Astrocyte (in vitro differentiated cells and primary cell): ENCODE measurements at regions not wholly inside any gene's neighbourhood (a gene's known extent, or its start where the extent isn't known, plus 50 kb on each side); places are given as distances from the start of the nearest gene placed in this dataset.
A peak's percentile ranks its signal among the peaks of the same experiment; 100 is the strongest.

ENCODE experiments used
- DNase-seq: peaks from one replicate; pipeline ENCODE4 v3.0.0-alpha.2; 2010; ENCODE audit warnings: low read depth
- FAIRE-seq: peaks from 2 replicates; lab custom pipeline; 2011; peaks lifted over from hg19 to GRCh38; lab: Jason Lieb, UNC
- H2AFZ ChIP-seq: 2 replicates; pipeline ENCODE4 v1.6.0; 2012; ENCODE audit warnings: low read depth, low read length, inconsistent platforms
- H3K27ac ChIP-seq: 2 replicates; pipeline ENCODE4 v1.5.1; 2011; ENCODE audit warnings: low read depth, low read length, inconsistent platforms
- H3K27me3 ChIP-seq: 2 replicates; pipeline ENCODE4 v1.6.0; 2011; ENCODE audit warnings: low read length, inconsistent platforms; ENCODE audit not compliant: insufficient read depth
- H3K36me3 ChIP-seq: 2 replicates; pipeline ENCODE4 v1.5.1; 2011; ENCODE audit warnings: low read length, inconsistent platforms; ENCODE audit not compliant: insufficient read depth
- H3K4me1 ChIP-seq: 2 replicates; pipeline ENCODE4 v1.5.1; 2011; ENCODE audit warnings: low read length, inconsistent platforms; ENCODE audit not compliant: insufficient read depth
- H3K4me2 ChIP-seq: 2 replicates; pipeline ENCODE4 v1.6.0; 2012; ENCODE audit warnings: low read length, inconsistent platforms
- H3K4me3 ChIP-seq: 2 replicates; pipeline ENCODE4 v1.5.1; 2011; ENCODE audit warnings: low read depth, mild to moderate bottlenecking, low read length, inconsistent platforms; ENCODE audit not compliant: insufficient read depth
- H3K79me2 ChIP-seq: 2 replicates; pipeline ENCODE4 v1.6.0; 2012; ENCODE audit warnings: mild to moderate bottlenecking, low read length, inconsistent platforms; ENCODE audit not compliant: insufficient read depth
- H3K9ac ChIP-seq: 2 replicates; pipeline ENCODE4 v1.6.0; 2012; ENCODE audit warnings: mild to moderate bottlenecking, low read length, inconsistent platforms
- H3K9me3 ChIP-seq: 2 replicates; pipeline ENCODE4 v1.5.1; 2012; ENCODE audit warnings: low read depth, mild to moderate bottlenecking, low read length, inconsistent platforms; ENCODE audit not compliant: insufficient read depth
- H4K20me1 ChIP-seq: 2 replicates; pipeline ENCODE4 v1.6.0; 2012; ENCODE audit warnings: low read length, inconsistent platforms; ENCODE audit not compliant: insufficient read depth
- H3K27ac Mint-ChIP-seq: one replicate; pipeline ENCODE4 v1.8.0; 2021; ENCODE audit warnings: mild to moderate bottlenecking, mixed read lengths; ENCODE audit not compliant: unreplicated experiment
- H3K27me3 Mint-ChIP-seq: one replicate; pipeline ENCODE4 v1.8.0; 2021; ENCODE audit warnings: low read depth, mixed read lengths; ENCODE audit not compliant: unreplicated experiment
- H3K36me3 Mint-ChIP-seq: one replicate; pipeline ENCODE4 v1.8.0; 2021; ENCODE audit warnings: low read depth, mixed read lengths; ENCODE audit not compliant: unreplicated experiment
- H3K4me1 Mint-ChIP-seq: one replicate; pipeline ENCODE4 v1.8.0; 2021; ENCODE audit warnings: low read depth, mixed read lengths; ENCODE audit not compliant: unreplicated experiment
- H3K4me3 Mint-ChIP-seq: one replicate; pipeline ENCODE4 v1.8.0; 2021; ENCODE audit warnings: mild to moderate bottlenecking, moderate library complexity, mixed read lengths; ENCODE audit not compliant: unreplicated experiment
- H3K9me3 Mint-ChIP-seq: one replicate; pipeline ENCODE4 v1.8.0; 2021; ENCODE audit warnings: mild to moderate bottlenecking, mixed read lengths; ENCODE audit not compliant: unreplicated experiment
- CTCF ChIP-seq: IDR thresholded peaks from 2 replicates; pipeline ENCODE4 v1.5.1; 2011; ENCODE audit warnings: low read depth, mild to moderate bottlenecking, inconsistent platforms, low read length, moderate library complexity; ENCODE audit not compliant: insufficient read depth
- EZH2 ChIP-seq: IDR thresholded peaks from 2 replicates; pipeline ENCODE4 v1.6.1; 2012; ENCODE audit warnings: mild to moderate bottlenecking, low read length, inconsistent platforms; ENCODE audit not compliant: insufficient read depth

GRCh38 chrX:45683914-45684313 is 483.2 kb upstream of the DIPK2B start:
- no peak for DNase-seq

GRCh38 chrX:45681891-45682290 is 481.2 kb upstream of the DIPK2B start:
- Histone ChIP-seq H3K9ac (no peak overlapping the region), H3K4me3 (no peak overlapping the region), H3K79me2 (no peaks in the 10 kb centered on the region), H3K9me3 (no peaks in the 10 kb centered on the region), H3K4me1 (no peaks in the 10 kb centered on the region), H3K27ac (no peak overlapping the region), H4K20me1 (no peaks in the 10 kb centered on the region), H2AFZ (no peak overlapping the region), H3K27me3 (no peaks in the 10 kb centered on the region), H3K4me2 (no peak overlapping the region), H3K36me3 (no peaks in the 10 kb centered on the region)
- Mint-ChIP-seq H3K27me3 (no peaks in the 10 kb centered on the region), H3K4me3 (no peak overlapping the region), H3K27ac (no peak overlapping the region), H3K4me1 (no peaks in the 10 kb centered on the region), H3K36me3 (no peaks in the 10 kb centered on the region), H3K9me3 (no peaks in the 10 kb centered on the region)
- DNase-seq (no peak), FAIRE-seq (no peak)
- TF ChIP-seq EZH2 (no peak), CTCF (no peak)

More at GRCh38 chrX:45683914-45684313, 483.2 kb upstream of the DIPK2B start:
- Histone ChIP-seq H3K36me3 (no peaks in the 10 kb centered on the region), H3K4me3 (no peak overlapping the region), H3K27ac (no peak overlapping the region), H3K27me3 (no peaks in the 10 kb centered on the region), H3K79me2 (no peaks in the 10 kb centered on the region), H2AFZ (no peak overlapping the region), H3K4me2 (no peak overlapping the region), H3K4me1 (no peaks in the 10 kb centered on the region), H3K9me3 (no peaks in the 10 kb centered on the region), H4K20me1 (no peaks in the 10 kb centered on the region), H3K9ac (no peak overlapping the region)
- Mint-ChIP-seq H3K27me3 (no peaks in the 10 kb centered on the region), H3K4me3 (no peak overlapping the region), H3K36me3 (no peaks in the 10 kb centered on the region), H3K27ac (no peak overlapping the region), H3K4me1 (no peaks in the 10 kb centered on the region), H3K9me3 (no peaks in the 10 kb centered on the region)
- TF ChIP-seq CTCF (no peak), EZH2 (no peak)
- peak; percentile 88 for FAIRE-seq

GRCh38 chrX:45669715-45670340 is 469.2 kb upstream of the DIPK2B start:
- Mint-ChIP-seq H3K4me1 (peaks cover 12% of the 10 kb centered on the region), H3K36me3 (no peaks in the 10 kb centered on the region), H3K27ac (peak overlapping the region; percentile 26), H3K27me3 (no peaks in the 10 kb centered on the region), H3K9me3 (peaks cover 2% of the 10 kb centered on the region), H3K4me3 (no peak overlapping the region)
- peak overlapping the region; percentile 62 for H3K9ac ChIP-seq
- TF ChIP-seq CTCF (no peak), EZH2 (no peak)
- no peaks in the 10 kb centered on the region for H4K20me1 ChIP-seq
- H2AFZ ChIP-seq: no peak overlapping the region
- H3K4me3 ChIP-seq: no peak overlapping the region
- H3K4me1 ChIP-seq: peaks cover 27% of the 10 kb centered on the region
- peak; percentile 66 for DNase-seq
- H3K9me3 ChIP-seq: no peaks in the 10 kb centered on the region
- peak overlapping the region; percentile 67 for H3K4me2 ChIP-seq
- no peaks in the 10 kb centered on the region for H3K36me3 ChIP-seq
- H3K27me3 ChIP-seq: no peaks in the 10 kb centered on the region
- peak overlapping the region; percentile 94 for H3K27ac ChIP-seq
- peak; percentile 17 for FAIRE-seq
- no peaks in the 10 kb centered on the region for H3K79me2 ChIP-seq
